ENCODE measurements at regions not wholly inside any gene's neighbourhood (a gene's known extent, or its start where the extent isn't known, plus 50 kb on each side); places are given as distances from the start of the nearest gene placed in this dataset.

- no peak for TF ChIP-seq POLR2AphosphoS5 (IDR thresholded peaks at IDR 0.05; ENCODE audit: insufficient read depth, low read depth, low read length)
- TF ChIP-seq CTCF (IDR thresholded peaks at IDR 0.05; ENCODE audit: extremely low read depth in 1 of 2, insufficient read depth in 1 of 2, low read depth in 1 of 2, low read length in 2 of 2), result no peak
Measured at GRCh38 chr9:81119591-81119990, 569.8 kb downstream of the TLE1 start.
